Muscle layer of colon (tissue), 2 donors: ENCODE measurements at regions not wholly inside any gene's neighbourhood (a gene's known extent, or its start where the extent isn't known, plus 50 kb on each side); places are given as distances from the start of the nearest gene placed in this dataset.
"Not testable (repeated sequence)": the region's sequence is repeated elsewhere in the genome, so short reads cannot be mapped to it uniquely, and the experiment has no call there.

Source experiments
- H3K27ac ChIP-seq: one replicate; pipeline ENCODE4 v1.7.0; 2013; ENCODE audit warnings: low read depth, mild to moderate bottlenecking, low read length, moderate library complexity
- H3K27me3 ChIP-seq, 2 donors: one replicate each; pipeline ENCODE4 v1.7.0; 2013; ENCODE audit warnings: low read length in 2 of 2, mild to moderate bottlenecking in 2 of 2; ENCODE audit not compliant: insufficient read depth in 2 of 2, control insufficient read depth in 1 of 2
- H3K36me3 ChIP-seq: one replicate; pipeline ENCODE4 v1.7.0; 2013; ENCODE audit warnings: mild to moderate bottlenecking, low read length; ENCODE audit not compliant: insufficient read depth
- H3K4me1 ChIP-seq: one replicate; pipeline ENCODE4 v1.7.0; 2013; ENCODE audit warnings: mild to moderate bottlenecking, low read length; ENCODE audit not compliant: insufficient read depth
- H3K4me3 ChIP-seq, 2 donors: one replicate each; pipeline ENCODE4 v1.7.0; 2013; ENCODE audit warnings: low read length in 2 of 2, low read depth in 1 of 2, mild to moderate bottlenecking in 1 of 2, moderate library complexity in 1 of 2
- H3K9ac ChIP-seq: one replicate; pipeline ENCODE4 v1.7.0; 2013; ENCODE audit warnings: low read length
- H3K9me3 ChIP-seq: one replicate; pipeline ENCODE4 v1.7.0; 2013; ENCODE audit warnings: mild to moderate bottlenecking, low read length
- donor health status: abdominal sarcoma.
- donor health status: Adenocarcinoma of cecum.

- H3K9me3 ChIP-seq: no peaks in the 10 kb centered on the region
- H3K4me3 ChIP-seq: no peak overlapping the region
- no peak overlapping the region for H3K9ac ChIP-seq
- H3K27ac ChIP-seq: no peak overlapping the region
- H3K27me3 ChIP-seq: peaks cover 0 to 10% of the 10 kb centered on the region in 2 donors
- H3K36me3 ChIP-seq: no peaks in the 10 kb centered on the region
- H3K4me1 ChIP-seq: no peaks in the 10 kb centered on the region
Observed at GRCh38 chr10:133019191-133019590, 68.5 kb upstream of the ADGRA1 start.

- Histone ChIP-seq H3K27me3 (peaks cover 0 to 7% of the 10 kb centered on the region in 2 donors), H3K27ac (no peak overlapping the region), H3K9me3 (no peaks in the 10 kb centered on the region), H3K4me3 (no peak overlapping the region), H3K9ac (no peak overlapping the region), H3K4me1 (no peaks in the 10 kb centered on the region), H3K36me3 (no peaks in the 10 kb centered on the region)
Observed at GRCh38 chr10:133018491-133018890, 69.2 kb upstream of the ADGRA1 start.

- peaks cover 0 to 7% of the 10 kb centered on the region in 2 donors for H3K27me3 ChIP-seq
- H3K27ac ChIP-seq: no peak overlapping the region
- no peaks in the 10 kb centered on the region for H3K36me3 ChIP-seq
- H3K4me1 ChIP-seq: no peaks in the 10 kb centered on the region
- no peak overlapping the region for H3K4me3 ChIP-seq
- no peak overlapping the region for H3K9ac ChIP-seq
- no peaks in the 10 kb centered on the region for H3K9me3 ChIP-seq
Observed at GRCh38 chr10:133017203-133017601, 70.5 kb upstream of the ADGRA1 start.

- Histone ChIP-seq H3K27me3 (peaks cover 0 to 7% of the 10 kb centered on the region in 2 donors), H3K9me3 (no peaks in the 10 kb centered on the region), H3K9ac (no peak overlapping the region), H3K4me3 (no peak overlapping the region), H3K27ac (no peak overlapping the region), H3K4me1 (no peaks in the 10 kb centered on the region), H3K36me3 (no peaks in the 10 kb centered on the region)
Observed at GRCh38 chr10:133016493-133017202, 71.1 kb upstream of the ADGRA1 start.

GRCh38 chr10:133015816-133016462, 71.8 kb upstream of the ADGRA1 start:
- Histone ChIP-seq H3K27me3 (peaks cover 0 to 3% of the 10 kb centered on the region in 2 donors), H3K36me3 (no peaks in the 10 kb centered on the region), H3K9ac (no peak overlapping the region), H3K27ac (no peak overlapping the region), H3K4me3 (no peak overlapping the region), H3K9me3 (no peaks in the 10 kb centered on the region), H3K4me1 (no peaks in the 10 kb centered on the region)

- no peak overlapping the region for H3K27ac ChIP-seq
- H3K9ac ChIP-seq: no peak overlapping the region
- no peaks in the 10 kb centered on the region for H3K36me3 ChIP-seq
- H3K9me3 ChIP-seq: no peaks in the 10 kb centered on the region
- no peaks in the 10 kb centered on the region for H3K4me1 ChIP-seq
- no peaks in the 10 kb centered on the region for H3K27me3 ChIP-seq
- H3K4me3 ChIP-seq: no peak overlapping the region
Observed at GRCh38 chr10:133015321-133015720, 72.4 kb upstream of the ADGRA1 start.

GRCh38 chr10:133014416-133015210, 72.2 kb upstream of the CFAP46 start:
- Histone ChIP-seq H3K27ac (no peak overlapping the region), H3K9ac (no peak overlapping the region)

GRCh38 chr10:133013463-133013862, 71.1 kb upstream of the CFAP46 start:
- Histone ChIP-seq H3K4me1 (no peaks in the 10 kb centered on the region), H3K9me3 (no peaks in the 10 kb centered on the region), H3K36me3 (no peaks in the 10 kb centered on the region), H3K4me3 (no peak overlapping the region), H3K9ac (no peak overlapping the region), H3K27ac (no peak overlapping the region), H3K27me3 (no peaks in the 10 kb centered on the region)

More at GRCh38 chr10:133014416-133015210, 72.2 kb upstream of the CFAP46 start:
- H3K36me3 ChIP-seq: no peaks in the 10 kb centered on the region
- no peaks in the 10 kb centered on the region for H3K9me3 ChIP-seq
- no peak overlapping the region for H3K4me3 ChIP-seq
- H3K27me3 ChIP-seq: no peaks in the 10 kb centered on the region
- no peaks in the 10 kb centered on the region for H3K4me1 ChIP-seq

GRCh38 chr10:133012573-133013359, 70.4 kb upstream of the CFAP46 start:
- no peaks in the 10 kb centered on the region for H3K9me3 ChIP-seq
- no peak overlapping the region for H3K9ac ChIP-seq
- no peaks in the 10 kb centered on the region for H3K27me3 ChIP-seq
- no peak overlapping the region for H3K27ac ChIP-seq
- H3K36me3 ChIP-seq: no peaks in the 10 kb centered on the region
- no peak overlapping the region for H3K4me3 ChIP-seq
- no peaks in the 10 kb centered on the region for H3K4me1 ChIP-seq

- Histone ChIP-seq H3K4me1 (no peaks in the 10 kb centered on the region), H3K9ac (no peak overlapping the region), H3K27ac (no peak overlapping the region), H3K4me3 (no peak overlapping the region), H3K27me3 (no peaks in the 10 kb centered on the region), H3K36me3 (no peaks in the 10 kb centered on the region), H3K9me3 (no peaks in the 10 kb centered on the region)
Observed at GRCh38 chr10:133011882-133012281, 69.5 kb upstream of the CFAP46 start.

- not testable (repeated sequence) for H3K9ac ChIP-seq, H3K9me3 ChIP-seq, H3K4me1 ChIP-seq, H3K4me3 ChIP-seq, H3K27me3 ChIP-seq, H3K27ac ChIP-seq, H3K36me3 ChIP-seq
Observed at GRCh38 chr10:133011393-133011792, 69.0 kb upstream of the CFAP46 start.
